ENCODE measurements at regions not wholly inside any gene's neighbourhood (a gene's known extent, or its start where the extent isn't known, plus 50 kb on each side); places are given as distances from the start of the nearest gene placed in this dataset.

- TF ChIP-seq CTCF (IDR thresholded peaks at IDR 0.05) (no peak), POLR2AphosphoS5 (IDR thresholded peaks at IDR 0.05; ENCODE audit: insufficient read depth in 1 of 2, low read depth in 1 of 2) (no peak)
Observed at GRCh38 chr18:1049173-1049572, 144.5 kb downstream of the ADCYAP1 start.
